ENCODE measurements at regions not wholly inside any gene's neighbourhood (a gene's known extent, or its start where the extent isn't known, plus 50 kb on each side); places are given as distances from the start of the nearest gene placed in this dataset.

DNA sequence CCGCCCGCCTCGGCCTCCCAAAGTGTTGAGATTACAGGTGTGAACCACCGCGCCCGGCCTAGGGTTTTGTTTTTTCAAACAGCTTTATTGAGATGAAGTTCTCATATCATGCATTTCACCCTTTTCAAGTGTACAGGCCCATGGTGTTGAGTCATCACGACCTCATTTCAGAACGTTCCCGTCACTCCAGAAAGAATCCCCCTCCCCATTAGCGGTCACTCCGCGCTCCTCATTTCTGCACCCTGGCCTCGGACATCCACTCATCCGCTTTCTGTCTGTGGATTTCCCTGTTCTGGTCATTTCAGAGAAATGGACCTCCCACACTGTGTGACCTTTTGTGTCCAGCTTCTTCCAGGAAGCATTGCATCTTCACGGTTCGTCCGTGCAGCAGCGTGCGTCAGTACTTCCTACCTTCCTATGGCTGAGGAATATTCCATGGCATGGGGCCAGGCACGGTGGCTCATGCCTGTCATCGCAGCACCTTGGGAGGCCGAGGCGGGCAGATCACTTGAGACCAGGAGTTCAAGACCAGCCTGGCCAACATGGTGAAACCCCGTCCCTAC lies 135.2 kb upstream of the GSE1 start:
- no peaks in the 10 kb centered on the region for H3K4me1 Mint-ChIP-seq
- no peaks in the 10 kb centered on the region for H3K36me3 ChIP-seq (replicated peaks in 1 of 2; ENCODE audit: control insufficient read depth in 1 of 2, insufficient read depth in 2 of 2, low read length in 2 of 2)
- no peak for DNase-seq
- H3K27ac Mint-ChIP-seq = peak overlapping the region in 1 of 7 donors; percentile 23
- H3K79me2 ChIP-seq (ENCODE audit: insufficient read depth, low read length) = no peaks in the 10 kb centered on the region
- H3K9me3 ChIP-seq (replicated peaks in 1 of 2; ENCODE audit: control insufficient read depth in 1 of 2, insufficient read depth in 1 of 2, low read length in 2 of 2) = no peaks in the 10 kb centered on the region
- H3K4me2 ChIP-seq (replicated peaks; ENCODE audit: extremely low read depth, low read length, poor library complexity, severe bottlenecking) = no peak overlapping the region
- H3K27me3 Mint-ChIP-seq (ENCODE audit: low read depth in 3 of 3) = peaks cover 7 to 21% (median 17%) of the 10 kb centered on the region in 3 donors
- no peak overlapping the region for H3K4me3 Mint-ChIP-seq
- H3K9me3 Mint-ChIP-seq = no peaks in the 10 kb centered on the region
- no peaks in the 10 kb centered on the region for H3K4me1 ChIP-seq (ENCODE audit: control insufficient read depth in 1 of 2, insufficient read depth in 2 of 2, low read length in 2 of 2)
- TF ChIP-seq, protein P1, sequence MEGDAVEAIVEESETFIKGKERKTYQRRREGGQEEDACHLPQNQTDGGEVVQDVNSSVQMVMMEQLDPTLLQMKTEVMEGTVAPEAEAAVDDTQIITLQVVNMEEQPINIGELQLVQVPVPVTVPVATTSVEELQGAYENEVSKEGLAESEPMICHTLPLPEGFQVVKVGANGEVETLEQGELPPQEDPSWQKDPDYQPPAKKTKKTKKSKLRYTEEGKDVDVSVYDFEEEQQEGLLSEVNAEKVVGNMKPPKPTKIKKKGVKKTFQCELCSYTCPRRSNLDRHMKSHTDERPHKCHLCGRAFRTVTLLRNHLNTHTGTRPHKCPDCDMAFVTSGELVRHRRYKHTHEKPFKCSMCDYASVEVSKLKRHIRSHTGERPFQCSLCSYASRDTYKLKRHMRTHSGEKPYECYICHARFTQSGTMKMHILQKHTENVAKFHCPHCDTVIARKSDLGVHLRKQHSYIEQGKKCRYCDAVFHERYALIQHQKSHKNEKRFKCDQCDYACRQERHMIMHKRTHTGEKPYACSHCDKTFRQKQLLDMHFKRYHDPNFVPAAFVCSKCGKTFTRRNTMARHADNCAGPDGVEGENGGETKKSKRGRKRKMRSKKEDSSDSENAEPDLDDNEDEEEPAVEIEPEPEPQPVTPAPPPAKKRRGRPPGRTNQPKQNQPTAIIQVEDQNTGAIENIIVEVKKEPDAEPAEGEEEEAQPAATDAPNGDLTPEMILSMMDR (IDR thresholded peaks at IDR 0.05) = no peak
- intact Hi-C loops (cut with micrococcal nuclease) = no loop called here
- no peaks in the 10 kb centered on the region for H3K36me3 Mint-ChIP-seq
- no peak overlapping the region for H2AFZ ChIP-seq (ENCODE audit: insufficient read depth, low read depth, low read length, poor library complexity, severe bottlenecking)
- H3K27ac ChIP-seq (ENCODE audit: low read depth in 1 of 2, low read length in 2 of 2) = no peak overlapping the region
- H4K20me1 ChIP-seq (ENCODE audit: insufficient read depth, low read length) = no peaks in the 10 kb centered on the region
- no peak overlapping the region for H3K9ac ChIP-seq (ENCODE audit: insufficient read depth, low read length, poor library complexity, severe bottlenecking)
- WGBS (ENCODE audit: insufficient coverage) = 89% methylated on average over 14 of the region's 24 CpGs
- H3K27me3 ChIP-seq (ENCODE audit: control insufficient read depth in 2 of 2, insufficient read depth in 2 of 2, low read length in 2 of 2) = no peaks in the 10 kb centered on the region
- no peak overlapping the region for H3K4me3 ChIP-seq (replicated peaks in 1 of 3; ENCODE audit: low read depth in 2 of 3, low read length in 3 of 3)

DNA sequence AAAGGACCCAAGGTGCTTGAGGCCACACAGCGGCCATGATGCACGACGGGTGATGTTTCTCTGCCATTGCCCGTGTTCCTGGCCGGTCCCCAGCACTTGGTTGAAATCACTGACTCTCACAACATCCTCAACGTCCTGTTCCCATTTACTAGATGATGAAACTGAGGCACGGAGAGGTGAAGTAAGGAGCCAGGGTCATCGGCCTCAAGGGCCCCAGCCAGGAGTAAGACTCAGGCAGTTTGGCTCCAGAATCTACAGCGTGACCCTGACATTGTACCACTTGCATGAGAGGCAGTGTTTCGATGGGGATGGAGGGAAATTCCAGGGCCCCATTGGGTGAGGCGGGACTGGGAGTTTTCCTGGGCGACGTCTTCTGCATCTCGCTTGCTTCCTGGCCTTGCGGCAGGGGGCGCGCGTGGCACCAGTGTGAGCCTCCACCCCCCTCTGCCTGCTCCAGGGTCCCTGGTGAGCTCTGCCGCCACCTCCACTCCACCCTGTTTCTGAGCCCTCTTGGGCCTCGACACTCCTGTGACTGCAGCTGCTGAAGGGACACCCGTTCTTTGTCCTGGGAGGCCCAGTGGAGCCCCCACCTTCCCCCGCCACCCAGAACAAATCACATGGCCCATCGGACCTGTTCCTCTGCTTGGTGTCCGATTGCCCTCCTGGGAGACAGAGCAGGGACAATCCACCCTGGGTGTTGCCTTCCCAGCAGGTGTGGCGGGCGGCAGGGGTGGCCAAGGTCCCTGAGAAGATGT lies 133.0 kb upstream of the GSE1 start:
- H3K4me1 ChIP-seq (ENCODE audit: control insufficient read depth in 1 of 2, insufficient read depth in 2 of 2, low read length in 2 of 2) = no peaks in the 10 kb centered on the region
- Mint-ChIP-seq H3K36me3 (no peaks in the 10 kb centered on the region), H3K27ac (no peak overlapping the region), H3K4me1 (peaks cover 4% of the 10 kb centered on the region), H3K4me3 (no peak overlapping the region), H3K9me3 (no peaks in the 10 kb centered on the region), H3K27me3 (ENCODE audit: low read depth in 3 of 3) (peaks cover 6 to 7% (median 6%) of the 10 kb centered on the region in 3 donors)
- H3K27me3 ChIP-seq (ENCODE audit: control insufficient read depth in 2 of 2, insufficient read depth in 2 of 2, low read length in 2 of 2) = no peaks in the 10 kb centered on the region
- DNase-seq = peak in 1 of 3 donors; percentile 32
- no peaks in the 10 kb centered on the region for H4K20me1 ChIP-seq (ENCODE audit: insufficient read depth, low read length)
- no peak overlapping the region for H3K4me3 ChIP-seq (replicated peaks in 1 of 3; ENCODE audit: low read depth in 2 of 3, low read length in 3 of 3)
- no peak overlapping the region for H3K27ac ChIP-seq (ENCODE audit: low read depth in 1 of 2, low read length in 2 of 2)
- WGBS (ENCODE audit: insufficient coverage) = 72% methylated on average over 17 of the region's 26 CpGs
- no peaks in the 10 kb centered on the region for H3K36me3 ChIP-seq (replicated peaks in 1 of 2; ENCODE audit: control insufficient read depth in 1 of 2, insufficient read depth in 2 of 2, low read length in 2 of 2)
- no peaks in the 10 kb centered on the region for H3K79me2 ChIP-seq (ENCODE audit: insufficient read depth, low read length)
- H3K9ac ChIP-seq (ENCODE audit: insufficient read depth, low read length, poor library complexity, severe bottlenecking) = no peak overlapping the region
- TF ChIP-seq, protein P1 (IDR thresholded peaks at IDR 0.05) = peak; percentile 33
- H2AFZ ChIP-seq (ENCODE audit: insufficient read depth, low read depth, low read length, poor library complexity, severe bottlenecking) = no peak overlapping the region
- intact Hi-C loops (cut with micrococcal nuclease) = loop anchor here in 1 of 2 donors (5.0 kb wide), 1 partner anchor 137 kb away; no protein-coding TSS in a partner anchor
- H3K9me3 ChIP-seq (replicated peaks in 1 of 2; ENCODE audit: control insufficient read depth in 1 of 2, insufficient read depth in 1 of 2, low read length in 2 of 2) = no peaks in the 10 kb centered on the region
- no peak overlapping the region for H3K4me2 ChIP-seq (replicated peaks; ENCODE audit: extremely low read depth, low read length, poor library complexity, severe bottlenecking)

All from CD14-positive monocyte (primary cell).